ENCODE measurements at regions not wholly inside any gene's neighbourhood (a gene's known extent, or its start where the extent isn't known, plus 50 kb on each side); places are given as distances from the start of the nearest gene placed in this dataset.

- DNase-seq (ENCODE audit: low spot score) = no peak
Measured at GRCh38 chr7:80403686-80404241, 108.1 kb downstream of the GNAT3 start.

GRCh38 chr7:80401708-80402107 is 110.2 kb downstream of the GNAT3 start:
- DNase-seq (ENCODE audit: low spot score) = no peak

- DNase-seq (ENCODE audit: low spot score) = no peak
Measured at GRCh38 chr7:80393786-80394185, 118.1 kb downstream of the GNAT3 start.

GRCh38 chr7:80392229-80393169 is 119.4 kb downstream of the GNAT3 start:
- DNase-seq (ENCODE audit: low spot score) = peak; percentile 33

- no peak for DNase-seq (ENCODE audit: low spot score)
Measured at GRCh38 chr7:80387634-80388193, 124.2 kb downstream of the GNAT3 start.

GRCh38 chr7:80386686-80387085 is 125.2 kb downstream of the GNAT3 start:
- no peak for DNase-seq (ENCODE audit: low spot score)

GRCh38 chr7:80385508-80385907 is 126.4 kb downstream of the GNAT3 start:
- no peak for DNase-seq (ENCODE audit: low spot score)

- DNase-seq (ENCODE audit: low spot score) = no peak
Measured at GRCh38 chr7:80380957-80381356, 130.9 kb downstream of the GNAT3 start.

GRCh38 chr7:80379034-80379982 is 132.6 kb downstream of the GNAT3 start:
- DNase-seq (ENCODE audit: low spot score) = no peak

- no peak for DNase-seq (ENCODE audit: low spot score)
Measured at GRCh38 chr7:80374321-80374720, 137.5 kb downstream of the GNAT3 start.

GRCh38 chr7:80373429-80374032 is 138.3 kb downstream of the GNAT3 start:
- DNase-seq (ENCODE audit: low spot score) = no peak

GRCh38 chr7:80372415-80372814 is 139.4 kb downstream of the GNAT3 start:
- DNase-seq (ENCODE audit: low spot score) = no peak

GRCh38 chr7:80370587-80370986 is 141.3 kb downstream of the GNAT3 start:
- DNase-seq (ENCODE audit: low spot score) = no peak

- no peak for DNase-seq (ENCODE audit: low spot score)
Measured at GRCh38 chr7:80369321-80369720, 142.5 kb downstream of the GNAT3 start.

GRCh38 chr7:80362677-80363076 is 149.2 kb downstream of the GNAT3 start:
- no peak for DNase-seq (ENCODE audit: low spot score)

- no peak for DNase-seq (ENCODE audit: low spot score)
Measured at GRCh38 chr7:80362010-80362618, 149.8 kb downstream of the GNAT3 start.

- no peak for DNase-seq (ENCODE audit: low spot score)
Measured at GRCh38 chr7:80359476-80359875, 152.4 kb downstream of the GNAT3 start.

- no peak for DNase-seq (ENCODE audit: low spot score)
Measured at GRCh38 chr7:80359029-80359428, 152.8 kb downstream of the GNAT3 start.

- DNase-seq (ENCODE audit: low spot score) = no peak
Measured at GRCh38 chr7:80357530-80357929, 154.3 kb downstream of the GNAT3 start.

GRCh38 chr7:80350430-80350829 is 161.4 kb downstream of the GNAT3 start:
- DNase-seq (ENCODE audit: low spot score) = no peak

GRCh38 chr7:80348223-80348622 is 163.6 kb downstream of the GNAT3 start:
- DNase-seq (ENCODE audit: low spot score) = no peak

Data from cerebellar cortex (tissue), 1 donor.